Lower lobe of right lung (tissue), 2 donors: ENCODE measurements at regions not wholly inside any gene's neighbourhood (a gene's known extent, or its start where the extent isn't known, plus 50 kb on each side); places are given as distances from the start of the nearest gene placed in this dataset.
A peak's percentile ranks its signal among the peaks of the same experiment; 100 is the strongest.

Experiments used
- ATAC-seq, 2 donors: fragments of 200-7000 bp; cut with Tn5 transposase; one replicate each; pipeline ENCODE4 v1.9.1; 2020 to 2022; ENCODE audit warnings: mild to moderate bottlenecking in 2 of 2, moderate library complexity in 2 of 2
- DNase-seq: peaks from one replicate; pipeline ENCODE4 v3.0.0-alpha.2; 2020
- H3K27ac ChIP-seq: fragments of 200-600 bp; one replicate; pipeline ENCODE4 v1.8.0; 2022
- H3K27me3 ChIP-seq: fragments of 200-600 bp; one replicate; pipeline ENCODE4 v1.8.0; 2022; ENCODE audit warnings: low read depth
- H3K36me3 ChIP-seq: fragments of 200-600 bp; one replicate; pipeline ENCODE4 v1.8.0; 2022; ENCODE audit warnings: mild to moderate bottlenecking
- H3K4me1 ChIP-seq: fragments of 200-600 bp; one replicate; pipeline ENCODE4 v1.8.0; 2022
- H3K4me3 ChIP-seq: fragments of 200-600 bp; one replicate; pipeline ENCODE4 v1.8.0; 2022; ENCODE audit warnings: mild to moderate bottlenecking
- H3K9me3 ChIP-seq: fragments of 200-600 bp; one replicate; pipeline ENCODE4 v1.8.0; 2022
- intact Hi-C: fragments of 100-400 bp; cut with DNase I; formaldehyde crosslinking; loops from one replicate; pipeline ENCODE4 v1.11.0; 2022
- TF ChIP-seq, protein P1 (sequence below): fragments of 200-600 bp; IDR thresholded peaks from one replicate; pipeline ENCODE4 v1.8.0; 2022; ENCODE audit warnings: antibody characterized with exemption, mild to moderate bottlenecking
- donor health status: DM: no; HTN: yes; CAD: no; lungs with severe emphysema.

DNA sequence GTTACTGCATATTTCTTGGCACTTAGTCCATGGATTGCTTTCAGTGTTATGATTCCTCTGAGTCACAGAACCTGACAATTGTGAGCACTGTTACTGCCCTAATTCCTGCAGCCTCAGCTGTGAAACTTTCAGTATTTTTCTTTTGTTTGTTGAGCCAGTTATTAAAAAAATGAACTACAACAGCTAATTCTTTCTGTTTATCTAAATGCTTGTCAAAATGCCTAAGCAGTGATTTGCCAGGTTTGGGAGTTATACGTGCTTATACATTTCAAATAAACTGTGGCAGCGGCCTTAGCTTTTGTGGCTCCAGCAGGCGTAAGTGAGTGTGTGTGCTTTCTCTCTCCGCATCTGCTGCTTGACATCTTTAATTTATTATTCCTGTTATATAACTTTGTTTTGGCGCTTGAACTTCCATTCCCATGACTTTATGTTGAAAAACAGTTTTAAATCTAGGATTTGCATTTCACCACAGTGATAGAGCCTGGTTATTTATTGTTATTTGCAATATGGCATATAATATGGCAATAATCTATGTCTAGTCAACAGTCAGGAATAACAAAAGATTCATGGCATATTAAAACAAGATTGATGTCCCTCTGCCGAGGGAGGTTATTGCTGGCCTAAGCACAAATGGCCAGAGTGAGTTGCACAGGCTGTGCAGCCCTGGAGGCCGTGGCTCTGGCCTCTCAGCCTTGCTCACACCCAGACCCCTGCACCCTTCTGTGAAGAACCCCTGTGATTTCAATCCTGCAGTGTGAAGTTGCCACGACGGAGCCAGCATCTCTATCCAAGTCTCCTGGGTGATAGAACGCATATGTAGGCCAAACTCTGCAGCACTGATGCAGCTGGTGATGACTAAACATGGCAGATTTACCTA lies 303.4 kb downstream of the THBS2 start:
- peak; percentile 11 to 32 for ATAC-seq
- intact Hi-C loops, result no loop called here
- Histone ChIP-seq H3K27me3 (peaks cover 9% of the 10 kb centered on the region), H3K9me3 (no peaks in the 10 kb centered on the region), H3K36me3 (no peaks in the 10 kb centered on the region), H3K4me1 (no peaks in the 10 kb centered on the region), H3K4me3 (no peak overlapping the region), H3K27ac (no peak overlapping the region)
- no peak for DNase-seq
- TF ChIP-seq, protein P1, sequence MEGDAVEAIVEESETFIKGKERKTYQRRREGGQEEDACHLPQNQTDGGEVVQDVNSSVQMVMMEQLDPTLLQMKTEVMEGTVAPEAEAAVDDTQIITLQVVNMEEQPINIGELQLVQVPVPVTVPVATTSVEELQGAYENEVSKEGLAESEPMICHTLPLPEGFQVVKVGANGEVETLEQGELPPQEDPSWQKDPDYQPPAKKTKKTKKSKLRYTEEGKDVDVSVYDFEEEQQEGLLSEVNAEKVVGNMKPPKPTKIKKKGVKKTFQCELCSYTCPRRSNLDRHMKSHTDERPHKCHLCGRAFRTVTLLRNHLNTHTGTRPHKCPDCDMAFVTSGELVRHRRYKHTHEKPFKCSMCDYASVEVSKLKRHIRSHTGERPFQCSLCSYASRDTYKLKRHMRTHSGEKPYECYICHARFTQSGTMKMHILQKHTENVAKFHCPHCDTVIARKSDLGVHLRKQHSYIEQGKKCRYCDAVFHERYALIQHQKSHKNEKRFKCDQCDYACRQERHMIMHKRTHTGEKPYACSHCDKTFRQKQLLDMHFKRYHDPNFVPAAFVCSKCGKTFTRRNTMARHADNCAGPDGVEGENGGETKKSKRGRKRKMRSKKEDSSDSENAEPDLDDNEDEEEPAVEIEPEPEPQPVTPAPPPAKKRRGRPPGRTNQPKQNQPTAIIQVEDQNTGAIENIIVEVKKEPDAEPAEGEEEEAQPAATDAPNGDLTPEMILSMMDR, result no peak

DNA sequence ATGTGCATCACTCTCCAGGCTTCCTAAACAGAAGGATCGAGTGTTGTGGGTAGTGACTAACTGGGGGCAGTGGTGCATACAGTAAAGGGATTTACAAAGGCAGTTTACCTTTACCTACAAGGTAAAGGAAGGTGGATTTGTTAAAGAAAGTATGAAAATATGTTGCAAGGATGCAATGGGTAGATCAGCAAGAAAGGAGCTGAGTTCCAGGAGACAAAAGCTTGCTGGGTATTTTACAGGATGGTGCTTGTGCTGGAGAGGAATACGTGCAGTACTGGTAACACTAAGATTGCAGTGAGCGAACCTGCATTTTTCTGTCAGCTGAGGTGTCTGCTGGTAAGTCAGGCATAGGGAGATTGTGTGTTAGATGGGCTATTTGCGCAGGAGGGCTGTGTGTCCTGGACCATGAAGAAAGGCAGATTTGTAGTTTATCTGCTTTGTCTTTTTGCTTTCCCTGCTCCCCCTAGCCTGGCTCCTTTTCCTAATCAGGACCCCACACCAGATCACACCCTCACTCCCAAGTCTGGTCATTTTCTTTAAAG lies 304.6 kb downstream of the THBS2 start:
- DNase-seq (no peak), ATAC-seq (no peak)
- Histone ChIP-seq H3K4me3 (no peak overlapping the region), H3K4me1 (no peaks in the 10 kb centered on the region), H3K27me3 (peaks cover 9% of the 10 kb centered on the region), H3K9me3 (no peaks in the 10 kb centered on the region), H3K36me3 (no peaks in the 10 kb centered on the region), H3K27ac (no peak overlapping the region)
- intact Hi-C loops, result no loop called here
- TF ChIP-seq, protein P1, result no peak

DNA sequence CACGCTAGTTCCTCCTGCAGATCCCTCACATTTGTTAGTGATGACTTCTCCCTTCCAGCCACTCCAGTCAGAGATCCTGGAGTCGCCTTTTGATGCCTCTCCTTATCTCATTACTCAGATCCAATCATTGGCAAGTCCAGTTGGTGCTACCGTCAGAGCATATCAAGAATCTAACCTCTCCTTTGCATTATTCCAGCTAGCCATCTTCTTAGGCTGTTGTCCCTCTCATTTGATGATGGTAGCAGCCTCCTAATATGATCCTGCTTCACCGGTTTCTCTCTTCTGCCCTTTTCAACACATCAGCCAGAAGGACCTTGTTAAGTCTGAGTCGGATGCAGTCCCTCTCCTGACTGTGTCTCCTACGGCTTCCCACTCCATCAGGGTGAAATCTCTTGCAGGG lies 305.6 kb downstream of the THBS2 start:
- intact Hi-C loops, result no loop called here
- Histone ChIP-seq H3K9me3 (no peaks in the 10 kb centered on the region), H3K36me3 (no peaks in the 10 kb centered on the region), H3K4me1 (no peaks in the 10 kb centered on the region), H3K27me3 (peaks cover 5% of the 10 kb centered on the region), H3K4me3 (no peak overlapping the region), H3K27ac (no peak overlapping the region)
- DNase-seq, result no peak
- ATAC-seq, result no peak
- TF ChIP-seq, protein P1, result no peak

DNA sequence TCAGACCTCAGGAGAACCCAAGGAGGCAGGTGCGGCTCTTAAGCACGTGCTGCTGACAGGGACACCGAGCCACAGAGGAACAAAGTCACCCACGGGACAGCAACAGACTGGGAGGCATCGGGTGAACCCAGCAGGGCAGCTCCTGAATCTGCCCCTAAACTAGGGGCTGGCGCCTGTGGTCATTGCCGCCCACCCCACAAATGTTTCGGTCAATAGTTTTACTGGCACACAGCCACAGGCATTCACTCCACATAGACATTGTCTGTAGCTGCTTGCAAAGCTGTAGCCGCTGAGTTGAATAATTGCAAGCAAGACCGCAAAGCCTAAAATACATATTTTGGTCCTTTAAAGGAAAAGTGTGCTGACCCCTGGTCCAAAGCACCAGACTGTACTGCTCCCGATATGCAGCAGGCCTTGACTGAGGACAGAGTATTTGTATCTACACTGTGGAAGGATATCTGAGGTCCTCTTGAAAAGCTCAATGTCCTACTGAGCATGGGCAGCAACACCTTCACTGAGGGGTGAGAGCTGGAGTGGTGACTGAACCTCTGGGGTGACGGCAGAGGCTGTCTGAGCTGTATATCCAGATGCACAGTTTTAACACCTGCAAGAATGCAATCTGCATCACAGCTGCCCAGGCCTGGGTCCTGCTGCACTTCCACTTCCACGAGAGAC lies 310.3 kb downstream of the THBS2 start:
- TF ChIP-seq, protein P1, result no peak
- H3K27ac ChIP-seq, result no peak overlapping the region
- intact Hi-C loops, result no loop called here
- no peak for DNase-seq
- no peaks in the 10 kb centered on the region for H3K4me1 ChIP-seq
- H3K27me3 ChIP-seq, result peaks cover 2% of the 10 kb centered on the region
- ATAC-seq, result no peak
- no peak overlapping the region for H3K4me3 ChIP-seq
- no peaks in the 10 kb centered on the region for H3K36me3 ChIP-seq
- H3K9me3 ChIP-seq, result no peaks in the 10 kb centered on the region

DNA sequence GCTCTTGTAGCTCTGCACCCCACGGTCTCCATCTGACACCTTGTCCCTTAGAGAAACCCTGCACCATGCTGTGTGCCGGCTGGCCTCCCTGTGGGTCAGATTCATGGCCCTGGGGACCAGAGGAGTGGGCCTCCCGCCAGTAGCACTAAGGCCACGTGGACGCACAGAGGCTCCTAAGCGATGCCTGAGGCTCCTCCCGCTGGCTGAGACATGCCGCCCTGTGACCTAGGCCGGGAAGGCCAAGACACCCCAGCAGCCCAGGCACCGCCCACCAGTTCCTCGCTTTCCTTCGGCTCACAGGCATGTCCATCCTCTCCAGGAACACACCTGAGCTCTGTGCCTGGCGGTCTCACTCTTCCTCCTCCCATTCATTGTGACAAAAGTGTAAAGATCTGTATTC lies 311.0 kb downstream of the THBS2 start:
- ATAC-seq, result no peak
- intact Hi-C loops, result no loop called here
- DNase-seq, result no peak

More for the DNA sequence above, 311.0 kb downstream of the THBS2 start:
- TF ChIP-seq, protein P1, result no peak
- no peaks in the 10 kb centered on the region for H3K4me1 ChIP-seq
- peaks cover 2% of the 10 kb centered on the region for H3K27me3 ChIP-seq
- H3K27ac ChIP-seq, result no peak overlapping the region
- no peaks in the 10 kb centered on the region for H3K9me3 ChIP-seq
- H3K4me3 ChIP-seq, result no peak overlapping the region
- H3K36me3 ChIP-seq, result no peaks in the 10 kb centered on the region
